A673 (cell line): ENCODE measurements at regions not wholly inside any gene's neighbourhood (a gene's known extent, or its start where the extent isn't known, plus 50 kb on each side); places are given as distances from the start of the nearest gene placed in this dataset.

Experiments used
- EZH2 ChIP-seq: fragments of 200-600 bp; sonication (generic); IDR thresholded peaks from 2 replicates; pipeline ENCODE4 v1.6.1; 2017; ENCODE audit warnings: borderline replicate concordance, low read depth, mild to moderate bottlenecking, mixed read lengths, antibody characterized with exemption, low read length; ENCODE audit not compliant: poor library complexity, severe bottlenecking
- TF ChIP-seq, protein P1 (sequence below): fragments of 300-800, 200-600 bp; sonication (generic); conservative IDR thresholded peaks from 2 replicates; pipeline ENCODE4 v1.5.1; 2017; ENCODE audit warnings: low read depth, mild to moderate bottlenecking, antibody characterized with exemption, low read length, moderate library complexity, mixed read lengths

DNA sequence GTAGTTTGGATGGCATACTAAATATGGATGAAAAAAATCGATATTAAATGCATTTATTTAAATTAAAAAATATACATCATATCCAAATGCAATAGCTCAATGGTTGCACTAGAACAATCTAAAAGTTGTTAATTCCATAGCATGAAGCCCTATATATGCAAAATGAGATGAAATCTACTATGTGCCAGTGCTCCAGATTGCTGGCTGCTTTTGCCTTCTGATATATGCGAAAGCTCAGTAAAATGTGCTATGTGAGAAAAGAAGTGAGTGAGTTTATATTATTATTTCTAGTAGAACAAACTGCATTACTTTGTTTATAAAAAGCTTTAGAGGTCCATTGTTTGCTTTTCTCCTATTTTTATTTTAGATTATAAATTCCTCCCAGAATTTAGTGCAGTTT is 186.7 kb downstream of the MAT2B start:
- TF ChIP-seq, protein P1, sequence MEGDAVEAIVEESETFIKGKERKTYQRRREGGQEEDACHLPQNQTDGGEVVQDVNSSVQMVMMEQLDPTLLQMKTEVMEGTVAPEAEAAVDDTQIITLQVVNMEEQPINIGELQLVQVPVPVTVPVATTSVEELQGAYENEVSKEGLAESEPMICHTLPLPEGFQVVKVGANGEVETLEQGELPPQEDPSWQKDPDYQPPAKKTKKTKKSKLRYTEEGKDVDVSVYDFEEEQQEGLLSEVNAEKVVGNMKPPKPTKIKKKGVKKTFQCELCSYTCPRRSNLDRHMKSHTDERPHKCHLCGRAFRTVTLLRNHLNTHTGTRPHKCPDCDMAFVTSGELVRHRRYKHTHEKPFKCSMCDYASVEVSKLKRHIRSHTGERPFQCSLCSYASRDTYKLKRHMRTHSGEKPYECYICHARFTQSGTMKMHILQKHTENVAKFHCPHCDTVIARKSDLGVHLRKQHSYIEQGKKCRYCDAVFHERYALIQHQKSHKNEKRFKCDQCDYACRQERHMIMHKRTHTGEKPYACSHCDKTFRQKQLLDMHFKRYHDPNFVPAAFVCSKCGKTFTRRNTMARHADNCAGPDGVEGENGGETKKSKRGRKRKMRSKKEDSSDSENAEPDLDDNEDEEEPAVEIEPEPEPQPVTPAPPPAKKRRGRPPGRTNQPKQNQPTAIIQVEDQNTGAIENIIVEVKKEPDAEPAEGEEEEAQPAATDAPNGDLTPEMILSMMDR, result no peak
- no peak for TF ChIP-seq EZH2
